HG02943 (cell line): ENCODE measurements at regions not wholly inside any gene's neighbourhood (a gene's known extent, or its start where the extent isn't known, plus 50 kb on each side); places are given as distances from the start of the nearest gene placed in this dataset.

Source experiments
- ATAC-seq: cut with Tn5 transposase; IDR thresholded peaks from one replicate; pipeline ENCODE4 v1.9.1; 2021; ENCODE audit warnings: mild to moderate bottlenecking, low read depth, moderate library complexity; ENCODE audit not compliant: unreplicated experiment

GRCh38 chr4:159003420-159004253, 99.2 kb upstream of the RAPGEF2 start:
- no peak for ATAC-seq

- ATAC-seq, result no peak
These were observed 96.7 kb upstream of the RAPGEF2 start for GRCh38 chr4:159006202-159006601.

GRCh38 chr4:159008671-159009070, 94.2 kb upstream of the RAPGEF2 start:
- no peak for ATAC-seq

- no peak for ATAC-seq
These were observed 93.4 kb upstream of the RAPGEF2 start for GRCh38 chr4:159009521-159009920.

- ATAC-seq, result no peak
These were observed 92.8 kb upstream of the RAPGEF2 start for GRCh38 chr4:159010100-159010499.

GRCh38 chr4:159010563-159011260, 92.2 kb upstream of the RAPGEF2 start:
- peak; percentile 41 for ATAC-seq

- no peak for ATAC-seq
These were observed 90.5 kb upstream of the RAPGEF2 start for GRCh38 chr4:159012381-159012780.

GRCh38 chr4:159013692-159014091, 89.2 kb upstream of the RAPGEF2 start:
- ATAC-seq, result no peak

- no peak for ATAC-seq
These were observed 88.0 kb upstream of the RAPGEF2 start for GRCh38 chr4:159014859-159015258.

GRCh38 chr4:159015841-159016240, 87.0 kb upstream of the RAPGEF2 start:
- ATAC-seq, result no peak

- peak; percentile 54 for ATAC-seq
These were observed 86.3 kb upstream of the RAPGEF2 start for GRCh38 chr4:159016593-159017024.

- peak; percentile 33 for ATAC-seq
These were observed 85.4 kb upstream of the RAPGEF2 start for GRCh38 chr4:159017323-159018026.

GRCh38 chr4:159018062-159018629, 84.7 kb upstream of the RAPGEF2 start:
- ATAC-seq, result peak; percentile 85

- ATAC-seq, result no peak
These were observed 83.5 kb upstream of the RAPGEF2 start for GRCh38 chr4:159019356-159019755.

GRCh38 chr4:159021597-159022385, 81.1 kb upstream of the RAPGEF2 start:
- ATAC-seq, result no peak

GRCh38 chr4:159023741-159024140, 79.1 kb upstream of the RAPGEF2 start:
- ATAC-seq, result no peak

GRCh38 chr4:159024266-159024665, 78.6 kb upstream of the RAPGEF2 start:
- no peak for ATAC-seq

GRCh38 chr4:159024828-159025227, 78.1 kb upstream of the RAPGEF2 start:
- no peak for ATAC-seq

GRCh38 chr4:159026329-159026728, 76.5 kb upstream of the RAPGEF2 start:
- no peak for ATAC-seq

- no peak for ATAC-seq
These were observed 75.3 kb upstream of the RAPGEF2 start for GRCh38 chr4:159027535-159027934.
